Effector memory CD8-positive, alpha-beta T cell (primary cell): ENCODE measurements at regions not wholly inside any gene's neighbourhood (a gene's known extent, or its start where the extent isn't known, plus 50 kb on each side); places are given as distances from the start of the nearest gene placed in this dataset.

ENCODE experiments used
- ATAC-seq: fragments of 150-1000 bp; cut with Tn5 transposase; replicated peaks from 2 replicates; pipeline ENCODE4 v1.10.0; 2021; ENCODE audit warnings: mild to moderate bottlenecking, moderate library complexity
- DNase-seq, 3 experiments: peaks; one replicate each; pipeline ENCODE4 v3.0.0; 2021
- H3K27ac Mint-ChIP-seq, 2 donors: one replicate each; pipeline ENCODE4 v1.8.0; 2022; ENCODE audit warnings: mild to moderate bottlenecking in 2 of 2, mixed read lengths in 2 of 2, moderate library complexity in 2 of 2
- H3K27me3 Mint-ChIP-seq, 2 donors: one replicate each; pipeline ENCODE4 v1.8.0; 2022; ENCODE audit warnings: mixed read lengths in 2 of 2
- H3K36me3 Mint-ChIP-seq: one replicate; pipeline ENCODE4 v1.8.0; 2022; ENCODE audit warnings: mild to moderate bottlenecking, moderate library complexity, mixed read lengths; ENCODE audit not compliant: insufficient read depth
- H3K4me1 Mint-ChIP-seq, 2 donors: one replicate each; pipeline ENCODE4 v1.8.0; 2022; ENCODE audit warnings: low read depth in 2 of 2, mixed read lengths in 2 of 2
- H3K4me3 Mint-ChIP-seq, 2 donors: one replicate each; pipeline ENCODE4 v1.8.0; 2022; ENCODE audit warnings: mild to moderate bottlenecking in 2 of 2, mixed read lengths in 2 of 2, moderate library complexity in 2 of 2
- H3K9me3 Mint-ChIP-seq, 2 donors: one replicate each; pipeline ENCODE4 v1.8.0; 2022; ENCODE audit warnings: mixed read lengths in 2 of 2

GRCh38 chr21:40938611-40939010, 91.7 kb upstream of the DSCAM start:
- no peak for DNase-seq
- H3K27ac Mint-ChIP-seq, result no peak overlapping the region

GRCh38 chr21:40947713-40948112, 100.8 kb upstream of the DSCAM start:
- Mint-ChIP-seq H3K27me3 (no peaks in the 10 kb centered on the region), H3K36me3 (no peaks in the 10 kb centered on the region), H3K4me1 (no peaks in the 10 kb centered on the region), H3K4me3 (no peak overlapping the region), H3K9me3 (peaks cover 10 to 16% of the 10 kb centered on the region in 2 donors), H3K27ac (no peak overlapping the region)
- ATAC-seq (no peak), DNase-seq (no peak)

More at GRCh38 chr21:40938611-40939010, 91.7 kb upstream of the DSCAM start:
- ATAC-seq, result no peak
- peaks cover 3 to 18% of the 10 kb centered on the region in 2 donors for H3K9me3 Mint-ChIP-seq
- H3K4me3 Mint-ChIP-seq, result no peak overlapping the region
- H3K36me3 Mint-ChIP-seq, result no peaks in the 10 kb centered on the region
- H3K27me3 Mint-ChIP-seq, result peaks cover 0 to 6% of the 10 kb centered on the region in 2 donors
- no peaks in the 10 kb centered on the region for H3K4me1 Mint-ChIP-seq

- Mint-ChIP-seq H3K27ac (no peak overlapping the region), H3K36me3 (no peaks in the 10 kb centered on the region), H3K4me3 (no peak overlapping the region), H3K9me3 (peaks cover 1 to 4% of the 10 kb centered on the region in 2 donors), H3K27me3 (peaks cover 0 to under 1% of the 10 kb centered on the region in 2 donors), H3K4me1 (no peaks in the 10 kb centered on the region)
- ATAC-seq (no peak), DNase-seq (no peak)
Observed at GRCh38 chr21:40950970-40951369, 104.0 kb upstream of the DSCAM start.

GRCh38 chr21:40952551-40953323, 105.8 kb upstream of the DSCAM start:
- Mint-ChIP-seq H3K36me3 (no peaks in the 10 kb centered on the region), H3K4me1 (no peaks in the 10 kb centered on the region), H3K27ac (no peak overlapping the region), H3K9me3 (peaks cover 6 to 7% of the 10 kb centered on the region in 2 donors), H3K4me3 (no peak overlapping the region), H3K27me3 (peaks cover 0 to 18% of the 10 kb centered on the region in 2 donors)
- DNase-seq (no peak), ATAC-seq (no peak)

GRCh38 chr21:40964691-40965090, 117.7 kb upstream of the DSCAM start:
- ATAC-seq (no peak), DNase-seq (no peak)
- Mint-ChIP-seq H3K27me3 (no peaks in the 10 kb centered on the region), H3K27ac (no peak overlapping the region), H3K9me3 (peaks cover 0 to 2% of the 10 kb centered on the region in 2 donors), H3K4me1 (no peaks in the 10 kb centered on the region), H3K36me3 (no peaks in the 10 kb centered on the region), H3K4me3 (no peak overlapping the region)

- Mint-ChIP-seq H3K36me3 (no peaks in the 10 kb centered on the region), H3K4me3 (no peak overlapping the region), H3K4me1 (no peaks in the 10 kb centered on the region), H3K9me3 (no peaks in the 10 kb centered on the region), H3K27ac (no peak overlapping the region), H3K27me3 (no peaks in the 10 kb centered on the region)
- ATAC-seq (no peak), DNase-seq (no peak)
Observed at GRCh38 chr21:40967771-40968170, 120.8 kb upstream of the DSCAM start.

- DNase-seq (no peak), ATAC-seq (no peak)
- Mint-ChIP-seq H3K9me3 (peaks cover 0 to 3% of the 10 kb centered on the region in 2 donors), H3K27me3 (no peaks in the 10 kb centered on the region), H3K4me3 (no peak overlapping the region), H3K36me3 (no peaks in the 10 kb centered on the region), H3K4me1 (no peaks in the 10 kb centered on the region), H3K27ac (no peak overlapping the region)
Observed at GRCh38 chr21:40972151-40972550, 125.2 kb upstream of the DSCAM start.

GRCh38 chr21:40976198-40977109, 129.5 kb upstream of the DSCAM start:
- no peaks in the 10 kb centered on the region for H3K36me3 Mint-ChIP-seq
- no peaks in the 10 kb centered on the region for H3K27me3 Mint-ChIP-seq

GRCh38 chr21:40985370-40985769, 138.4 kb upstream of the DSCAM start:
- H3K27ac Mint-ChIP-seq, result no peak overlapping the region
- H3K4me1 Mint-ChIP-seq, result no peaks in the 10 kb centered on the region
- H3K9me3 Mint-ChIP-seq, result peaks cover 2 to 9% of the 10 kb centered on the region in 2 donors
- DNase-seq, result no peak
- ATAC-seq, result no peak
- H3K36me3 Mint-ChIP-seq, result no peaks in the 10 kb centered on the region
- H3K4me3 Mint-ChIP-seq, result no peak overlapping the region
- H3K27me3 Mint-ChIP-seq, result no peaks in the 10 kb centered on the region

More at GRCh38 chr21:40976198-40977109, 129.5 kb upstream of the DSCAM start:
- DNase-seq (no peak), ATAC-seq (no peak)
- H3K27ac Mint-ChIP-seq, result no peak overlapping the region
- H3K4me3 Mint-ChIP-seq, result no peak overlapping the region
- H3K4me1 Mint-ChIP-seq, result no peaks in the 10 kb centered on the region
- H3K9me3 Mint-ChIP-seq, result peaks cover 4 to 6% of the 10 kb centered on the region in 2 donors

- DNase-seq (no peak), ATAC-seq (no peak)
- H3K4me3 Mint-ChIP-seq, result no peak overlapping the region
- H3K9me3 Mint-ChIP-seq, result no peaks in the 10 kb centered on the region
- H3K27ac Mint-ChIP-seq, result no peak overlapping the region
- no peaks in the 10 kb centered on the region for H3K27me3 Mint-ChIP-seq
- no peaks in the 10 kb centered on the region for H3K36me3 Mint-ChIP-seq
- H3K4me1 Mint-ChIP-seq, result no peaks in the 10 kb centered on the region
Observed at GRCh38 chr21:40990366-40990765, 143.4 kb upstream of the DSCAM start.

GRCh38 chr21:40997831-40998230, 150.9 kb upstream of the DSCAM start:
- no peak overlapping the region for H3K4me3 Mint-ChIP-seq

GRCh38 chr21:41000838-41001237, 153.9 kb upstream of the DSCAM start:
- no peak for ATAC-seq
- Mint-ChIP-seq H3K4me1 (no peaks in the 10 kb centered on the region), H3K27ac (no peak overlapping the region)

More at GRCh38 chr21:40997831-40998230, 150.9 kb upstream of the DSCAM start:
- H3K27ac Mint-ChIP-seq, result no peak overlapping the region
- ATAC-seq (no peak), DNase-seq (no peak)
- H3K27me3 Mint-ChIP-seq, result no peaks in the 10 kb centered on the region
- H3K36me3 Mint-ChIP-seq, result peaks cover 2% of the 10 kb centered on the region
- H3K9me3 Mint-ChIP-seq, result peaks cover 4 to 7% of the 10 kb centered on the region in 2 donors
- H3K4me1 Mint-ChIP-seq, result no peaks in the 10 kb centered on the region

GRCh38 chr21:41006636-41007035, 159.7 kb upstream of the DSCAM start:
- ATAC-seq (no peak), DNase-seq (no peak)
- Mint-ChIP-seq H3K27me3 (peaks cover 0 to 5% of the 10 kb centered on the region in 2 donors), H3K36me3 (no peaks in the 10 kb centered on the region), H3K9me3 (no peaks in the 10 kb centered on the region), H3K4me3 (no peak overlapping the region), H3K27ac (no peak overlapping the region), H3K4me1 (no peaks in the 10 kb centered on the region)

More at GRCh38 chr21:41000838-41001237, 153.9 kb upstream of the DSCAM start:
- Mint-ChIP-seq H3K4me3 (no peak overlapping the region), H3K36me3 (peaks cover 2% of the 10 kb centered on the region), H3K27me3 (peaks cover 0 to 5% of the 10 kb centered on the region in 2 donors), H3K9me3 (peaks cover 4 to 7% of the 10 kb centered on the region in 2 donors)
- no peak for DNase-seq
